GM10266 (cell line): ENCODE measurements at regions not wholly inside any gene's neighbourhood (a gene's known extent, or its start where the extent isn't known, plus 50 kb on each side); places are given as distances from the start of the nearest gene placed in this dataset.

Experiments used
- DNase-seq: peaks from one replicate; pipeline ENCODE4 v3.0.0; 2012; ENCODE audit errors: extremely low spot score
- TF ChIP-seq, protein P1 (sequence below): IDR thresholded peaks from 2 replicates; pipeline ENCODE4 v1.5.1; 2012; ENCODE audit warnings: mild to moderate bottlenecking, low read depth; ENCODE audit not compliant: control insufficient read depth, insufficient read depth; ENCODE audit errors: missing control alignments

DNA sequence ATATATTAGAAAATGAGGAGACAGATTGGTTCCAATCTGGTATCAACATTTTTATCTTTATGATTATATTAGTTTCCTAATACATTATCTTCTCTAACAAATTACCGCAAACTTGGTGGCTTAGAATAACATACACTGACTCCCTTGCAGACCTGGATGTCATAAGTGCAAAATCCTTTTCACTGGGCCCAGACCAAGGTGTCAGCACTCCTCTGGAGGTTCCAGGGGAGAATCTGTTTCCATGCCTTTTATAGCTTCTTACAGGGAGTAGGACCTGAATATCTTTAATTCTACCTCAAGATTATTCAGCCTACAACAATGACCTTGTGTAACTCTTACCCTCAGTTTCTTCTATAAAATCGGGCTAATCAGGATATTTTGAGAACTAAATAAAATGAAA lies 329.9 kb upstream of the GRM3 start:
- no peak for DNase-seq
- TF ChIP-seq, protein P1, sequence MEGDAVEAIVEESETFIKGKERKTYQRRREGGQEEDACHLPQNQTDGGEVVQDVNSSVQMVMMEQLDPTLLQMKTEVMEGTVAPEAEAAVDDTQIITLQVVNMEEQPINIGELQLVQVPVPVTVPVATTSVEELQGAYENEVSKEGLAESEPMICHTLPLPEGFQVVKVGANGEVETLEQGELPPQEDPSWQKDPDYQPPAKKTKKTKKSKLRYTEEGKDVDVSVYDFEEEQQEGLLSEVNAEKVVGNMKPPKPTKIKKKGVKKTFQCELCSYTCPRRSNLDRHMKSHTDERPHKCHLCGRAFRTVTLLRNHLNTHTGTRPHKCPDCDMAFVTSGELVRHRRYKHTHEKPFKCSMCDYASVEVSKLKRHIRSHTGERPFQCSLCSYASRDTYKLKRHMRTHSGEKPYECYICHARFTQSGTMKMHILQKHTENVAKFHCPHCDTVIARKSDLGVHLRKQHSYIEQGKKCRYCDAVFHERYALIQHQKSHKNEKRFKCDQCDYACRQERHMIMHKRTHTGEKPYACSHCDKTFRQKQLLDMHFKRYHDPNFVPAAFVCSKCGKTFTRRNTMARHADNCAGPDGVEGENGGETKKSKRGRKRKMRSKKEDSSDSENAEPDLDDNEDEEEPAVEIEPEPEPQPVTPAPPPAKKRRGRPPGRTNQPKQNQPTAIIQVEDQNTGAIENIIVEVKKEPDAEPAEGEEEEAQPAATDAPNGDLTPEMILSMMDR, result no peak

DNA sequence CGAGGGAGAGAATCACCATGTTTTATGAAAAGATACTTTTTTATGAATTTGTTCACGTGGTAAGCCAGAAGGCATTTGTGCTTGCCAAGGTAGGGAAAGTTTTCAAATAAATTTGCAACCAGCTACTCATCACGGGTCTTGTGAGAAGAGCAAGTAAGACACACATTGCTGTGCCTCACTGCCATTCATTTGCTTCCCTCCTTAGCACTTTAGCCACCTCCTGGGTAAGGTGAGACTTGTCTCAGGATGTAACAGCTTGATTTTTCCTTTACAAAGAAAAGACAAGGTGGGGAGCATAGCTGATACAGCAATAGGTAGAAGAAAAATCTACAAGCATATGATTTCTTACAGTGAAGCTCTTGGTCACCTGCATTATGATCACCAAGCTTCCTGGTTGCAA lies 342.4 kb upstream of the GRM3 start:
- no peak for DNase-seq
- TF ChIP-seq, protein P1, result no peak

DNA sequence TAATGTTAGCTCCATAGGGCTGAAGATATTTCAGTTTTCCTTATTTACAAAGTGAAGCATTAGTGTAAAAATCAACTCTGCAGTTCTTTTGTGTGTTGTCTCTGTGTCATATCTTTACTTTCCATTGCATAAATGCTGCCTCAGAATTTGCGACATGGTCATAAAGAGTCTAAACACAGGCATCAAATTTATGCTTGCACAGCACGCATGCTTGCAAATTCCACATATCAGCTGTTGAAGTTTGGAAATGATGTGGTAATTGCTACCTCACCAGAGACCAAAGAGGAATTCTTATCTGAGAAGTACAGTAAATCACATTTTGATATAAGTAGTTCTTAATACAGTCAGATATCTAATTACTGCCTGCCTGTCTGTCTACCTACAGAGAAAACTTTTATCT lies 348.2 kb upstream of the GRM3 start:
- TF ChIP-seq, protein P1, result no peak

DNA sequence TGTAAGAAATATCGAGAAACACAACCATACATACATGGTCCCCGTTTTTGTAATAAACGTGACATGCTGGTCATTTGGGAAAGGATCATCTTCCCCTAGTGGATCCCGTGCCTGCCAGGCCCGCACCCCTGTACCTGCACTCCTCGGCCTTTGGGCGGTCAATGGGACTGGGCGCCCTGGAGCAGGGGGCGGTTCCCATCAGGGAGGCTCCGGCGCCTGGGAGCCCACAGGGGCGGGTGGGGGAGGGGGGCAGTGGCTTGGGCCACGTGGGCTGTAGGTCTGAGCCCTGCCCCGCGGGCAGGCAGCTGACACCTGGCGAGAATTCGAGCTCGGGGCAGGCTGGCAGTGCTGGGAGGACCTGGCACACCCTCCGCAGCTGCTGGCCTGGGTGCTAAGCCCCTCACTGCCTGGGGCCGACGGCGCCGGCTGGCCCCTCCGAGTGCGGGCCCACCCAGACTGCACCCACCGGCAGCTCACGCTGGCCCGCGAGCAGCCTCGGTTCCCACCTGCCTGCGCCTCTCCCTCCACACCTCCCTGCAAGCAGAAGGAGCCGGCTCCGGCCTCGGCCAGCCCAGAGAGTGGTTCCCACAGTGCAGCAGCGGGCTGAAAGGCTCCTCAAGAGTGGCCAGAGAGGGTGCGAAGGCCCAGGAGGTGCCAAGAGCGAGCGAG lies 361.6 kb upstream of the GRM3 start:
- TF ChIP-seq, protein P1, result no peak
- DNase-seq, result no peak

More for the DNA sequence above, 348.2 kb upstream of the GRM3 start:
- no peak for DNase-seq

DNA sequence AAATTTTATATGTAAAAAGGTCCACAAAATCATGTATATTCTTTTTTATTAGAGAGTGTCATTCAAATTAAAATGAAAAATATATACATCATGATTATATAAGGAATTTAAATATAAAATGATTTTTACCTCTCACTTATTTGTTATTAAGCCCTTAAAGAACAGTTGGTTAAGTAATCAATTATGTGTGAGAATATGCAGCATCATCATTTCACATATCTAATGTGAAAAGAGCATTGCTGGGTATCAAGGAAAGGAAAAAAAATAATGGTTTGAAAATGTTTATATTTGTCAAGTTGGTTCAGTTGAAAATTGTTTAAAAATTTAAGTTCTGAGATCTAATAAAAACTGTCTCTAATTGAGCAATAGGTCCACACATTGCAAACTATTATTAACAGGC lies 363.6 kb upstream of the GRM3 start:
- DNase-seq, result no peak
- TF ChIP-seq, protein P1, result no peak

DNA sequence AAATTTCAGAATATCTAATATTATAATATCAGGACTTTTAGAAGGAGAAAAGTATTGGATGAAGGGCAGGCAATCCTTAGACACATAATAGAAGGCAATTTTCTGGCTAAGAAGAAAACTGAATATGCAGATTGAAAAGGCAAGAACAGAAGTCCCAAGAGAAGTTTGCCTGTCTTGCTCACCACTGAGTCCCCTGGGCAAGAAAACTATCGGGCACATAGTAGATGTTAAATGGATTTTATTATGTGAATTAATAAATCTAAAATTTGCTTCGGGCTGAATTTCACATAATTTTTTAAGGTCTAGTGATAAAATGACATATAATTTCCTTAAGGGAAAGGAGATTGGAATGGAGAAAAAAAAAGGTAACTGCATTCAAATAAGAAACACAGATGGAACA lies 380.9 kb upstream of the GRM3 start:
- no peak for DNase-seq
- TF ChIP-seq, protein P1, result no peak

DNA sequence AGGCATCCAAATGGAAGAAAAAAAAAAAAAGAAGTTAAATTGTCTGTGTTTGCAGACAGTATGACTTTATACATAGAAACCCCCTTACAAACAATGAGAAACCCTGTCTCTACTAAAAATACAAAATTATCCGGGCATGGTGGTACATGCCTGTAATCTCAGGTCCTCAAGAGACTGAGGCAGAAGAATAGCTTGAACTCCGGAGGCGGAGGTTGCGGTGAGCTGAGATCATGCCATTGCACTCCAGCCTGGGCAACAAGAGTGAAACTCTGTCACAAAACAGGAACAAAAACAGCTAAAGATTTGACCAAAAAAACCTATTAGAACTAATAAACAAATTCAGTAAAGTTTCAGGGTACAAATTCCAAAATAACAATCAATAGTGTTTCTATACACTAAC lies 385.8 kb upstream of the GRM3 start:
- TF ChIP-seq, protein P1, result no peak

More for the DNA sequence above, 385.8 kb upstream of the GRM3 start:
- DNase-seq, result no peak
